IMR-90 (cell line): ENCODE measurements at regions not wholly inside any gene's neighbourhood (a gene's known extent, or its start where the extent isn't known, plus 50 kb on each side); places are given as distances from the start of the nearest gene placed in this dataset.

Source experiments
- ATAC-seq: fragments of 200-7000 bp; cut with Tn5 transposase; 2 replicates; pipeline ENCODE4 v1.9.1; 2020; ENCODE audit warnings: low read depth, mild to moderate bottlenecking, moderate library complexity
- BruUV-seq: library from RNA; stranded (reverse); fragments of 400-500 nt; replicated peaks from 2 replicates; lab custom pipeline; 2021; lab: Mats Ljungman, UMichigan
- CTCF ChIA-PET: fragments of 300-600 bp; formaldehyde crosslinking; extraction: SDS; loops from one replicate; lab custom pipeline; 2021; ENCODE audit warnings: antibody characterized with exemption; lab: Yijun Ruan, JAX
- POLR2A ChIA-PET: fragments of 300-600 bp; sonication (Branson Sonifier 250); formaldehyde crosslinking; loops from one replicate; lab custom pipeline; 2022; ENCODE audit warnings: antibody characterized with exemption; ENCODE audit not compliant: unreplicated experiment; lab: Charles Lee
- DNase-seq: peaks from one replicate; pipeline ENCODE4 v3.0.0; 2013
- H2AFZ ChIP-seq: replicated peaks from 2 replicates; pipeline ENCODE3; 2013; ENCODE audit warnings: low read length, mild to moderate bottlenecking; ENCODE audit not compliant: poor library complexity
- H2AK5ac ChIP-seq: 2 replicates; pipeline ENCODE4 v1.6.1; 2013; ENCODE audit warnings: low read depth, low read length, inconsistent platforms
- H2AK9ac ChIP-seq: replicated peaks from 2 replicates; pipeline ENCODE3; 2013; ENCODE audit warnings: mild to moderate bottlenecking, low read depth, low read length, moderate library complexity; ENCODE audit not compliant: poor library complexity
- H2BK120ac ChIP-seq: 2 replicates; pipeline ENCODE4 v1.6.1; 2013; ENCODE audit warnings: low read depth, low read length, inconsistent platforms
- H2BK15ac ChIP-seq: 3 replicates; pipeline ENCODE4 v1.6.1; 2013; ENCODE audit warnings: low read depth, low read length, inconsistent platforms
- H2BK20ac ChIP-seq: 2 replicates; pipeline ENCODE4 v1.6.1; 2013; ENCODE audit warnings: low read depth, mild to moderate bottlenecking, inconsistent platforms, low read length, moderate library complexity
- H2BK5ac ChIP-seq: 2 replicates; pipeline ENCODE4 v1.6.1; 2013; ENCODE audit warnings: mild to moderate bottlenecking, low read depth, low read length, inconsistent platforms; ENCODE audit not compliant: poor library complexity, severe bottlenecking
- H3K14ac ChIP-seq: replicated peaks from 2 replicates; pipeline ENCODE4 v1.6.1; 2013; ENCODE audit warnings: low read depth, low read length, inconsistent platforms
- H3K18ac ChIP-seq: 2 replicates; pipeline ENCODE4 v1.6.1; 2013; ENCODE audit warnings: low read depth, low read length, control low read depth
- H3K23ac ChIP-seq: 2 replicates; pipeline ENCODE4 v1.6.1; 2013; ENCODE audit warnings: low read depth, low read length, inconsistent platforms
- H3K27ac ChIP-seq: 2 replicates; pipeline ENCODE4 v1.5.1; 2013; ENCODE audit warnings: mild to moderate bottlenecking, control low read depth, low read length; ENCODE audit not compliant: insufficient read depth
- H3K27me3 ChIP-seq: 2 replicates; pipeline ENCODE4 v1.6.1; 2013; ENCODE audit warnings: low read length; ENCODE audit not compliant: control insufficient read depth, insufficient read depth
- H3K36me3 ChIP-seq: 2 replicates; pipeline ENCODE4 v1.6.1; 2013; ENCODE audit warnings: low read length, mixed read lengths; ENCODE audit not compliant: control insufficient read depth, insufficient read depth
- H3K4ac ChIP-seq: 2 replicates; pipeline ENCODE4 v1.6.1; 2013; ENCODE audit warnings: low read depth, low read length, inconsistent platforms
- H3K4me1 ChIP-seq: 2 replicates; pipeline ENCODE4 v1.6.1; 2013; ENCODE audit warnings: low read length, mixed read lengths; ENCODE audit not compliant: control insufficient read depth, insufficient read depth
- H3K4me2 ChIP-seq: 2 replicates; pipeline ENCODE4 v1.6.1; 2013; ENCODE audit warnings: low read depth, mild to moderate bottlenecking, control low read depth, low read length, moderate library complexity
- H3K4me3 ChIP-seq: 2 replicates; pipeline ENCODE4 v1.5.1; 2013; ENCODE audit warnings: low read depth, mild to moderate bottlenecking, control low read depth, low read length, moderate library complexity; ENCODE audit not compliant: insufficient read depth
- H3K56ac ChIP-seq: 2 replicates; pipeline ENCODE4 v1.6.1; 2013; ENCODE audit warnings: low read length, inconsistent platforms; ENCODE audit not compliant: insufficient read depth; ENCODE audit errors: extremely low read depth
- H3K79me1 ChIP-seq, 2 experiments: 2 replicates each; pipeline ENCODE4 v1.6.1; 2013; ENCODE audit warnings: low read length in 2 of 2, inconsistent platforms in 1 of 2, low read depth in 1 of 2
- H3K9ac ChIP-seq: 2 replicates; pipeline ENCODE4 v1.6.1; 2013; ENCODE audit warnings: low read depth, low read length, control low read depth
- H3K9me1 ChIP-seq: 2 replicates; pipeline ENCODE4 v1.6.1; 2013; ENCODE audit warnings: low read length, inconsistent platforms; ENCODE audit not compliant: insufficient read depth
- H3K9me3 ChIP-seq: 2 replicates; pipeline ENCODE4 v1.6.1; 2013; ENCODE audit warnings: low read length; ENCODE audit not compliant: control insufficient read depth, insufficient read depth
- H4K20me1 ChIP-seq: 2 replicates; pipeline ENCODE4 v1.6.1; 2013; ENCODE audit warnings: low read length, inconsistent platforms; ENCODE audit not compliant: insufficient read depth
- H4K5ac ChIP-seq: 2 replicates; pipeline ENCODE4 v1.6.1; 2013; ENCODE audit warnings: mild to moderate bottlenecking, low read depth, low read length, control low read depth
- H4K8ac ChIP-seq, 2 experiments: 2 replicates each; pipeline ENCODE4 v1.6.1; 2013; ENCODE audit warnings: low read depth in 2 of 2, low read length in 2 of 2, control low read depth in 1 of 2, inconsistent platforms in 1 of 2
- H4K91ac ChIP-seq: 2 replicates; pipeline ENCODE4 v1.6.1; 2013; ENCODE audit warnings: low read depth, low read length, inconsistent platforms; ENCODE audit not compliant: insufficient read depth
- BHLHE40 ChIP-seq: fragments of 150-350 bp; IDR thresholded peaks from 2 replicates; pipeline ENCODE4 v1.6.1; 2016; ENCODE audit warnings: mild to moderate bottlenecking, low read depth, low read length
- CEBPB ChIP-seq: IDR thresholded peaks from 2 replicates; pipeline ENCODE4 v1.6.1; 2012; ENCODE audit warnings: low read depth, low read length, improper control_type of control experiment
- CHD1 ChIP-seq: IDR thresholded peaks from 2 replicates; pipeline ENCODE4 v1.6.1; 2012; ENCODE audit warnings: low read depth, low read length, improper control_type of control experiment
- CTCF ChIP-seq: conservative IDR thresholded peaks from 2 replicates; pipeline ENCODE4 v1.5.1; 2012; ENCODE audit warnings: mild to moderate bottlenecking, low read depth, low read length, improper control_type of control experiment
- ELK1 ChIP-seq: fragments of 150-350 bp; IDR thresholded peaks from 2 replicates; pipeline ENCODE4 v1.6.1; 2016; ENCODE audit warnings: low read depth, mild to moderate bottlenecking, low read length, moderate library complexity, borderline replicate concordance
- FOS ChIP-seq: fragments of 150-350 bp; IDR thresholded peaks from 2 replicates; pipeline ENCODE4 v1.6.1; 2016; ENCODE audit warnings: low read depth, low read length
- MAFK ChIP-seq: IDR thresholded peaks from 2 replicates; pipeline ENCODE4 v1.6.1; 2012; ENCODE audit warnings: low read depth, low read length, improper control_type of control experiment
- MAZ ChIP-seq: IDR thresholded peaks from 2 replicates; pipeline ENCODE4 v1.6.1; 2012; ENCODE audit warnings: low read depth, mild to moderate bottlenecking, low read length, improper control_type of control experiment, moderate library complexity, borderline replicate concordance
- MXI1 ChIP-seq: IDR thresholded peaks from 2 replicates; pipeline ENCODE4 v1.6.1; 2012; ENCODE audit warnings: low read depth, mild to moderate bottlenecking, low read length, moderate library complexity, borderline replicate concordance
- NFE2L2 ChIP-seq: fragments of 150-350 bp; IDR thresholded peaks from 2 replicates; pipeline ENCODE4 v1.6.1; 2016; ENCODE audit warnings: low read depth, mild to moderate bottlenecking, low read length
- POLR2A ChIP-seq: IDR thresholded peaks from 2 replicates; pipeline ENCODE4 v1.6.1; 2012; ENCODE audit warnings: mild to moderate bottlenecking, low read depth, low read length
- RAD21 ChIP-seq: IDR thresholded peaks from 2 replicates; pipeline ENCODE4 v1.6.1; 2012; ENCODE audit warnings: low read length, improper control_type of control experiment
- RCOR1 ChIP-seq: IDR thresholded peaks from 2 replicates; pipeline ENCODE4 v1.6.1; 2012; ENCODE audit warnings: mild to moderate bottlenecking, low read length, improper control_type of control experiment; ENCODE audit not compliant: insufficient replicate concordance
- RFX5 ChIP-seq: IDR thresholded peaks from 2 replicates; pipeline ENCODE4 v1.8.0; 2012; ENCODE audit warnings: low read depth, mild to moderate bottlenecking, low read length, moderate library complexity
- SMC3 ChIP-seq: fragments of 150-350 bp; IDR thresholded peaks from 2 replicates; pipeline ENCODE4 v1.6.1; 2016; ENCODE audit warnings: low read depth, mild to moderate bottlenecking, antibody characterized with exemption, low read length, moderate library complexity
- USF2 ChIP-seq: fragments of 150-350 bp; IDR thresholded peaks from 2 replicates; pipeline ENCODE4 v1.6.1; 2017; ENCODE audit warnings: mild to moderate bottlenecking, antibody characterized with exemption, low read length, low read depth
- WGBS, 2 experiments: methylation state at CpG; one replicate each; pipeline versions ENCODE4 v1.1.5 to v1.1.7; 2013; ENCODE audit warnings: missing lambda C conversion rate in 2 of 2; ENCODE audit not compliant: insufficient read length in 1 of 2; ENCODE audit errors: extremely low coverage in 2 of 2; 5-methylcytosine and 5-hydroxymethylcytosine counted together
- dilution Hi-C: fragments of 300-500 bp; cut with HindIII; formaldehyde crosslinking; loops from one replicate; pipeline ENCODE4 v1.14.3; 2018; ENCODE audit warnings: low sequenced_read_pairs; ENCODE audit not compliant: unreplicated experiment
- in situ Hi-C: fragments of 300-500 bp; cut with MboI; formaldehyde crosslinking; loops from 3 replicates; pipeline ENCODE4 v1.14.3; 2019; ENCODE audit warnings: low sequenced_read_pairs, inconsistent platforms, mixed read lengths
- intact Hi-C: fragments of 100-400 bp; cut with micrococcal nuclease; formaldehyde crosslinking; loops from 2 replicates; pipeline ENCODE4 v1.10.0; 2022

GRCh38 chr11:35892166-35892565, 51.7 kb upstream of the LDLRAD3 start:
- no peak overlapping the region for H3K23ac ChIP-seq
- no peak overlapping the region for H3K4me2 ChIP-seq
- ChIA-PET CTCF (no interaction called here), POLR2A (no interaction called here)
- H3K9me1 ChIP-seq = no peaks in the 10 kb centered on the region; the same call in 1 of the 2 replicates
- H2AFZ ChIP-seq = no peak overlapping the region
- dilution Hi-C loops (no loop called here), intact Hi-C loops (no loop called here), in situ Hi-C loops (loop anchor here (10.0 kb wide), 1 partner anchor 63 kb away; no protein-coding TSS in a partner anchor)
- H3K56ac ChIP-seq = no peak overlapping the region
- no peak for ATAC-seq
- H3K18ac ChIP-seq = no peak overlapping the region
- WGBS, 2 experiments = no CpG with 5 or more reads among the region's 3 CpGs
- H3K27ac ChIP-seq = no peak overlapping the region
- H3K27me3 ChIP-seq = peaks cover 52% of the 10 kb centered on the region
- no peak overlapping the region for H2BK120ac ChIP-seq
- H3K9ac ChIP-seq = no peak overlapping the region
- H3K36me3 ChIP-seq = no peaks in the 10 kb centered on the region
- no TSS peak for BruUV-seq
- H4K5ac ChIP-seq = no peak overlapping the region
- no peak overlapping the region for H2AK9ac ChIP-seq
- no peak overlapping the region for H2AK5ac ChIP-seq
- TF ChIP-seq SMC3 = no peak
- no peak for TF ChIP-seq RCOR1
- TF ChIP-seq USF2 = no peak
- no peak for TF ChIP-seq MXI1
- no peak for TF ChIP-seq CEBPB
- TF ChIP-seq NFE2L2 = no peak
- TF ChIP-seq MAZ = no peak
- no peak for TF ChIP-seq CHD1
- no peak for TF ChIP-seq FOS
- no peak for TF ChIP-seq ELK1
- no peak for TF ChIP-seq POLR2A
- TF ChIP-seq BHLHE40 = no peak
- TF ChIP-seq CTCF = no peak
- TF ChIP-seq MAFK = no peak
- TF ChIP-seq RFX5 = no peak
- no peak for TF ChIP-seq RAD21
- H3K14ac ChIP-seq = no peak overlapping the region
- no peak overlapping the region for H2BK15ac ChIP-seq
- H3K79me1 ChIP-seq = no peaks in the 10 kb centered on the region
- no peak overlapping the region for H3K4ac ChIP-seq
- no peak overlapping the region for H2BK5ac ChIP-seq
- H4K20me1 ChIP-seq = no peaks in the 10 kb centered on the region
- no peak for DNase-seq
- no peak overlapping the region for H4K91ac ChIP-seq
- H3K9me3 ChIP-seq = no peaks in the 10 kb centered on the region
- no peak overlapping the region for H4K8ac ChIP-seq
- H2BK20ac ChIP-seq = no peak overlapping the region
- H3K4me3 ChIP-seq = no peak overlapping the region
- H3K4me1 ChIP-seq = no peaks in the 10 kb centered on the region
